ENCODE measurements at regions not wholly inside any gene's neighbourhood (a gene's known extent, or its start where the extent isn't known, plus 50 kb on each side); places are given as distances from the start of the nearest gene placed in this dataset.
"Not testable (repeated sequence)": the region's sequence is repeated elsewhere in the genome, so short reads cannot be mapped to it uniquely, and the experiment has no call there.

- Histone ChIP-seq H3K36me3 (ENCODE audit: low read depth) (no peaks in the 10 kb centered on the region), H3K4me3 (ENCODE audit: severe bottlenecking) (no peak overlapping the region), H3K4me1 (ENCODE audit: insufficient read depth, poor library complexity, severe bottlenecking) (peaks cover 25% of the 10 kb centered on the region), H3K9me3 (ENCODE audit: severe bottlenecking) (no peaks in the 10 kb centered on the region), H3K27me3 (ENCODE audit: insufficient read depth, poor library complexity, severe bottlenecking) (no peaks in the 10 kb centered on the region), H3K27ac (ENCODE audit: poor library complexity, severe bottlenecking) (no peak overlapping the region)
- no peak for ATAC-seq (ENCODE audit: low read depth)
- no peak for TF ChIP-seq CTCF (IDR thresholded peaks at IDR 0.05; ENCODE audit: poor library complexity, severe bottlenecking)
- DNase-seq (ENCODE audit: low spot score), result no peak
These were observed 178.4 kb downstream of the PSMG1 start for GRCh38 chr21:39004634-39005501.

- Histone ChIP-seq H3K4me3 (ENCODE audit: severe bottlenecking) (no peak overlapping the region), H3K36me3 (ENCODE audit: low read depth) (no peaks in the 10 kb centered on the region), H3K9me3 (ENCODE audit: severe bottlenecking) (no peaks in the 10 kb centered on the region), H3K27ac (ENCODE audit: poor library complexity, severe bottlenecking) (no peak overlapping the region), H3K4me1 (ENCODE audit: insufficient read depth, poor library complexity, severe bottlenecking) (peaks cover 25% of the 10 kb centered on the region), H3K27me3 (ENCODE audit: insufficient read depth, poor library complexity, severe bottlenecking) (no peaks in the 10 kb centered on the region)
- no peak for TF ChIP-seq CTCF (IDR thresholded peaks at IDR 0.05; ENCODE audit: poor library complexity, severe bottlenecking)
- no peak for ATAC-seq (ENCODE audit: low read depth)
- no peak for DNase-seq (ENCODE audit: low spot score)
These were observed 179.1 kb downstream of the PSMG1 start for GRCh38 chr21:39003982-39004633.

- Histone ChIP-seq H3K4me1 (ENCODE audit: insufficient read depth, poor library complexity, severe bottlenecking) (peaks cover 14% of the 10 kb centered on the region), H3K4me3 (ENCODE audit: severe bottlenecking) (no peak overlapping the region), H3K27me3 (ENCODE audit: insufficient read depth, poor library complexity, severe bottlenecking) (no peaks in the 10 kb centered on the region), H3K9me3 (ENCODE audit: severe bottlenecking) (no peaks in the 10 kb centered on the region), H3K27ac (ENCODE audit: poor library complexity, severe bottlenecking) (no peak overlapping the region), H3K36me3 (ENCODE audit: low read depth) (no peaks in the 10 kb centered on the region)
- no peak for DNase-seq (ENCODE audit: low spot score)
- ATAC-seq (ENCODE audit: low read depth), result no peak
- TF ChIP-seq CTCF (IDR thresholded peaks at IDR 0.05; ENCODE audit: poor library complexity, severe bottlenecking), result no peak
These were observed 181.9 kb downstream of the PSMG1 start for GRCh38 chr21:39001341-39001740.

- no peak overlapping the region for H3K27ac ChIP-seq (ENCODE audit: poor library complexity, severe bottlenecking)
- no peaks in the 10 kb centered on the region for H3K9me3 ChIP-seq (ENCODE audit: severe bottlenecking)
- DNase-seq (ENCODE audit: low spot score), result no peak
- H3K36me3 ChIP-seq (ENCODE audit: low read depth), result no peaks in the 10 kb centered on the region
- TF ChIP-seq CTCF (IDR thresholded peaks at IDR 0.05; ENCODE audit: poor library complexity, severe bottlenecking), result no peak
- ATAC-seq (ENCODE audit: low read depth), result no peak
- no peak overlapping the region for H3K4me3 ChIP-seq (ENCODE audit: severe bottlenecking)
- H3K4me1 ChIP-seq (ENCODE audit: insufficient read depth, poor library complexity, severe bottlenecking), result peaks cover 13% of the 10 kb centered on the region
- no peaks in the 10 kb centered on the region for H3K27me3 ChIP-seq (ENCODE audit: insufficient read depth, poor library complexity, severe bottlenecking)
These were observed 182.8 kb downstream of the PSMG1 start for GRCh38 chr21:39000496-39000895.

GRCh38 chr21:38999161-38999560 is 184.1 kb downstream of the PSMG1 start:
- no peak for TF ChIP-seq CTCF (IDR thresholded peaks at IDR 0.05; ENCODE audit: poor library complexity, severe bottlenecking)
- H3K4me3 ChIP-seq (ENCODE audit: severe bottlenecking), result no peak overlapping the region
- ATAC-seq (ENCODE audit: low read depth), result no peak
- H3K36me3 ChIP-seq (ENCODE audit: low read depth), result no peaks in the 10 kb centered on the region
- H3K27ac ChIP-seq (ENCODE audit: poor library complexity, severe bottlenecking), result no peak overlapping the region
- H3K9me3 ChIP-seq (ENCODE audit: severe bottlenecking), result no peaks in the 10 kb centered on the region
- no peaks in the 10 kb centered on the region for H3K27me3 ChIP-seq (ENCODE audit: insufficient read depth, poor library complexity, severe bottlenecking)
- H3K4me1 ChIP-seq (ENCODE audit: insufficient read depth, poor library complexity, severe bottlenecking), result peaks cover 6% of the 10 kb centered on the region
- no peak for DNase-seq (ENCODE audit: low spot score)

- H3K9me3 ChIP-seq (ENCODE audit: severe bottlenecking); H3K27ac ChIP-seq (ENCODE audit: poor library complexity, severe bottlenecking); H3K36me3 ChIP-seq (ENCODE audit: low read depth); ATAC-seq (ENCODE audit: low read depth); DNase-seq (ENCODE audit: low spot score); H3K27me3 ChIP-seq (ENCODE audit: insufficient read depth, poor library complexity, severe bottlenecking); H3K4me3 ChIP-seq (ENCODE audit: severe bottlenecking): not testable (repeated sequence)
- peaks cover 14% of the 10 kb centered on the region for H3K4me1 ChIP-seq (ENCODE audit: insufficient read depth, poor library complexity, severe bottlenecking)
These were observed 185.0 kb downstream of the PSMG1 start for GRCh38 chr21:38998281-38998680.

GRCh38 chr21:38997843-38998175 is 185.4 kb downstream of the PSMG1 start:
- H3K4me1 ChIP-seq (ENCODE audit: insufficient read depth, poor library complexity, severe bottlenecking), result peaks cover 19% of the 10 kb centered on the region
- H3K36me3 ChIP-seq (ENCODE audit: low read depth); H3K4me3 ChIP-seq (ENCODE audit: severe bottlenecking); H3K9me3 ChIP-seq (ENCODE audit: severe bottlenecking); H3K27ac ChIP-seq (ENCODE audit: poor library complexity, severe bottlenecking); ATAC-seq (ENCODE audit: low read depth); H3K27me3 ChIP-seq (ENCODE audit: insufficient read depth, poor library complexity, severe bottlenecking); DNase-seq (ENCODE audit: low spot score): not testable (repeated sequence)
